ENCODE measurements at regions not wholly inside any gene's neighbourhood (a gene's known extent, or its start where the extent isn't known, plus 50 kb on each side); places are given as distances from the start of the nearest gene placed in this dataset.

- Histone ChIP-seq H3K27me3 (ENCODE audit: low read length) (no peaks in the 10 kb centered on the region), H3K9ac (ENCODE audit: low read length) (no peak overlapping the region), H3K4me2 (ENCODE audit: low read depth, low read length, poor library complexity, severe bottlenecking) (no peak overlapping the region), H4K20me1 (ENCODE audit: low read depth, low read length) (no peaks in the 10 kb centered on the region), H3K4me3 (ENCODE audit: insufficient read depth, low read length, poor library complexity, severe bottlenecking) (no peak overlapping the region), H3K79me2 (ENCODE audit: insufficient read depth, low read length) (no peaks in the 10 kb centered on the region), H3K27ac (ENCODE audit: low read depth, low read length) (no peak overlapping the region), H3K36me3 (ENCODE audit: low read length) (no peaks in the 10 kb centered on the region), H3K9me3 (ENCODE audit: insufficient read depth, low read length) (no peaks in the 10 kb centered on the region), H3F3A (ENCODE audit: insufficient read depth) (no peaks in the 10 kb centered on the region), H2AFZ (ENCODE audit: low read depth, low read length, severe bottlenecking) (no peak overlapping the region), H3K9me2 (replicated peaks; ENCODE audit: insufficient read depth, low read length) (no peaks in the 10 kb centered on the region)
- TF ChIP-seq EZH2phosphoT487 (conservative IDR thresholded peaks at IDR 0.05; ENCODE audit: low read length) (no peak), CTCF (IDR thresholded peaks at IDR 0.05; ENCODE audit: insufficient read depth, low read length, poor library complexity, severe bottlenecking) (no peak)
Measured at GRCh38 chr3:140834266-140835037, 107.2 kb upstream of the SLC25A36 start.

- no peak overlapping the region for H3K9ac ChIP-seq (ENCODE audit: low read length)
- no peaks in the 10 kb centered on the region for H3K9me2 ChIP-seq (replicated peaks; ENCODE audit: insufficient read depth, low read length)
- H3K4me2 ChIP-seq (ENCODE audit: low read depth, low read length, poor library complexity, severe bottlenecking), result peak overlapping the region; percentile 44
- no peak overlapping the region for H3K4me3 ChIP-seq (ENCODE audit: insufficient read depth, low read length, poor library complexity, severe bottlenecking)
- H3F3A ChIP-seq (ENCODE audit: insufficient read depth), result no peaks in the 10 kb centered on the region
- H4K20me1 ChIP-seq (ENCODE audit: low read depth, low read length), result no peaks in the 10 kb centered on the region
- H3K27ac ChIP-seq (ENCODE audit: low read depth, low read length), result peak overlapping the region; percentile 35
- no peaks in the 10 kb centered on the region for H3K79me2 ChIP-seq (ENCODE audit: insufficient read depth, low read length)
- H3K9me3 ChIP-seq (ENCODE audit: insufficient read depth, low read length), result no peaks in the 10 kb centered on the region
- TF ChIP-seq EZH2phosphoT487 (conservative IDR thresholded peaks at IDR 0.05; ENCODE audit: low read length) (no peak), CTCF (IDR thresholded peaks at IDR 0.05; ENCODE audit: insufficient read depth, low read length, poor library complexity, severe bottlenecking) (no peak)
- no peaks in the 10 kb centered on the region for H3K36me3 ChIP-seq (ENCODE audit: low read length)
- H2AFZ ChIP-seq (ENCODE audit: low read depth, low read length, severe bottlenecking), result no peak overlapping the region
- no peaks in the 10 kb centered on the region for H3K27me3 ChIP-seq (ENCODE audit: low read length)
Measured at GRCh38 chr3:140842984-140843649, 98.5 kb upstream of the SLC25A36 start.

GRCh38 chr3:140843656-140844055, 98.0 kb upstream of the SLC25A36 start:
- Histone ChIP-seq H4K20me1 (ENCODE audit: low read depth, low read length) (no peaks in the 10 kb centered on the region), H3K36me3 (ENCODE audit: low read length) (no peaks in the 10 kb centered on the region), H3K4me3 (ENCODE audit: insufficient read depth, low read length, poor library complexity, severe bottlenecking) (no peak overlapping the region), H2AFZ (ENCODE audit: low read depth, low read length, severe bottlenecking) (no peak overlapping the region), H3K9ac (ENCODE audit: low read length) (no peak overlapping the region), H3K9me2 (replicated peaks; ENCODE audit: insufficient read depth, low read length) (no peaks in the 10 kb centered on the region), H3K27me3 (ENCODE audit: low read length) (no peaks in the 10 kb centered on the region), H3K79me2 (ENCODE audit: insufficient read depth, low read length) (no peaks in the 10 kb centered on the region), H3K4me2 (ENCODE audit: low read depth, low read length, poor library complexity, severe bottlenecking) (peak overlapping the region; percentile 44), H3F3A (ENCODE audit: insufficient read depth) (no peaks in the 10 kb centered on the region), H3K9me3 (ENCODE audit: insufficient read depth, low read length) (no peaks in the 10 kb centered on the region), H3K27ac (ENCODE audit: low read depth, low read length) (no peak overlapping the region)
- TF ChIP-seq CTCF (IDR thresholded peaks at IDR 0.05; ENCODE audit: insufficient read depth, low read length, poor library complexity, severe bottlenecking) (no peak), EZH2phosphoT487 (conservative IDR thresholded peaks at IDR 0.05; ENCODE audit: low read length) (no peak)

All from SU-DHL-6 (cell line).